ENCODE measurements at regions not wholly inside any gene's neighbourhood (a gene's known extent, or its start where the extent isn't known, plus 50 kb on each side); places are given as distances from the start of the nearest gene placed in this dataset.
"Not testable (repeated sequence)": the region's sequence is repeated elsewhere in the genome, so short reads cannot be mapped to it uniquely, and the experiment has no call there.

- DNase-seq, result no peak
Measured at GRCh38 chr1:148385371-148386030, 97.6 kb downstream of the PPIAL4G start.

DNA sequence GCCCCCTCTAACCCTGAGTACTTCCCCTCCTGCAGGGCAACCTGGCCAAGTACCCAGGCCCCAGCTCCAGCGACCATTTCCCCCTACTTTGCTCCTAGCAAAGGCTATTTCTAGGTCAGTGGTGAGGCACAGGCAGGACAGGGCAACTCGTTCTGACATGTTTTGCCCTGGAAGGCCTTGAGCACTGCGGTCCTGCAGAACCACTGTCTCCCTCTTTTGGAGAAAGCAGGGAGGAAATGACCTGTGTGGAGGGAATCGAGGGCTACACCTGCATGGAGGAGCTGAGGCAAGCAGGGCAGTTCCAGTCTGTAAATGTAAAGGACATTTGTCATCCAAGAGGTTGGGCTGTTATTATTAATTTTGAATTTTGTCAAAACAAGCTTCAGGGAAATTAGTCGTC is 99.1 kb downstream of the PPIAL4G start:
- DNase-seq, result no peak

DNA sequence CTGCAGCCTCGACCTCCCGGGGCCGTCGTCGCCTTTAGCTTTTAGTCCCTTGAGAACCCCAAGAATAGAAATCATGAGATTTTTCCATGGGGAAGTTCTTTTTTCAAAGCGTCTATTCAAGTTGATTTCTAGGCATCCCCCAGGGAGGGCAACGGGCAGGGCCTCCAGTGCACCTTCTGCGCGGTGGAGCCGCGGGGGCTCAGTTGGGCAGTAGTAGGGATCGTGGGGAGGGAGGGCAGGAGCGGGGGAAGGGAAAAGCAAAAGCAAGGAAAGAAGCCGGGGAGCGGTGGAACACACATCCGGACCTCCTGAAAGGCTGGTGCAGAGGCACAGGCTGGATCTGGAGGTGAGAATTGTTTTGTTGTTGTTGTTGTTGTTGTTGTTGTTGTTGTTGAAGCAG is 103.4 kb downstream of the PPIAL4G start:
- DNase-seq, result no peak

DNA sequence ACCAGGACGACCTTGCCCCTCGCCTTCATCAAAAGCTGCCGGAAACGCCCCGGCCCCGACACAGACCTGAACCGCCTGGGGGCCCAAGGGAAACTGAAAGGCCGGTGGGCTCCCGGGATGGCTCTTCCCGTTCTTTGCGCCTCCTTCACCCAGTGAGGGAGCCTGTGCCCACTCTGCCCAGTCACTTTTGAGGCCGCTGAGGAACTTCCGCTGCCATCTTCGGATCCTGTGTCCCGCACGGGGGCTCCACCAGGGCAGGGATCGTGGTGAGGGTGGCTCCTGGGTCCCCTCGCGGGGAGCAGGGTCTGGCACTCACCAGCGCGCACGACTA is 104.0 kb downstream of the PPIAL4G start:
- no peak for DNase-seq

- DNase-seq, result not testable (repeated sequence)
Measured at GRCh38 chr1:148377992-148378391, 105.1 kb downstream of the PPIAL4G start.

GRCh38 chr1:148377045-148377444 is 106.1 kb downstream of the PPIAL4G start:
- DNase-seq, result not testable (repeated sequence)

GRCh38 chr1:148374101-148374500 is 109.0 kb downstream of the PPIAL4G start:
- no peak for DNase-seq

DNA sequence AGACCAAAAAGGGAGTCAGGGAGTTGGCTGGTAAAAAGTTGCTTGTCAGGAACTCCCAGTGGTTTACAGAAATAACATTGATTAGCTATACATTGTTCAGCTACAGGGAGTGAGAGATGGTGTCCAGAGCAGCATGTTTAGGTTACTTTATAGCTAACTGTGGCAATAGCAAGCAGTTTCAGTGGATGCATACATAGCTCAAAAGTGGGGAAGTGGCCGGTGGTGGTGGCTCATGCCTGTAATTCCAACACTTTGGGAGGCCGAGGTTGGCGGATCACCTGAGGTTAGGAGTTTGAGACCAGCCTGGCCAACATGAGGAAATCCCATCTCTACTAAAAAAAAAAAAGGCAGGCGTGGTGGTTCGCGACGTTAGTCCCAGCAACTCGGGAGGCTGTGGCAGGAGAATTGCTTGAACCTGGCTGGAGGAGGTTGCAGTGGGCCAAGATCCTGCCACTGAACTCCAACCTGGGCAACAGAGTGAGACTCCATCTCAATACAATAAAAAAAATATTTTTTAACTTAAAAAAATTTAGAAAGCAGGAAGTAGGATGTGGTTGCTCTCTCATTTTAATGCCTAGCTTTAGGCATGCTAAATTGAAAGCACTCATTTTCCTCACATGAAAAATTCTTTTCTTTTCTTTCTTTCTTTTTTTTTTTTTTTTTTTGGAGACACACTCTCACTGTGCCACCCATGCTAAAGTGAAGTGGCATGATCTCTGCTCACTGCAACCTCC is 109.7 kb downstream of the PPIAL4G start:
- no peak for DNase-seq

GRCh38 chr1:148372731-148373130 is 110.4 kb downstream of the PPIAL4G start:
- DNase-seq, result peak; percentile 60

- DNase-seq, result not testable (repeated sequence)
Measured at GRCh38 chr1:148372051-148372726, 110.9 kb downstream of the PPIAL4G start.

DNA sequence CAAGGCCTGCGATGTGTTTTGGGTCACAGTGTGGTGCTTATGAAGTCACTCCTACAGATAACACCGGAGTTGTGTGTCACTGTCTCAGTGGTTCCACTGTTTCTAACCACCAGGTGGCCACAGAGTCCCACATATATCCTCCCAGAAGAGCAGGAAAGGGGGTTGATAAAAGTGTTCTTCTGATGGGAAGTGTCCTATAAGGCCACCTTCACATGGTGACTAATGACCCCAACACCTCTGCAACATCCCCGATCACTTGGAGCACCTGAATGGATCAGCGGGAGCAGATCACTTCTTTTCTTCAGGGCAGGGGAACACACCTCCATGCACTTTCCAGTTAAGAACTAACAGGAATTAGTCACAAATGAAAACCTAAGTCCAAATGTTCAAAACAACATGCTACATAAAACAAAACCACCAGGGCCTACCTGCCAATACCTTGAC is 111.5 kb downstream of the PPIAL4G start:
- DNase-seq, result peak; percentile 81

DNA sequence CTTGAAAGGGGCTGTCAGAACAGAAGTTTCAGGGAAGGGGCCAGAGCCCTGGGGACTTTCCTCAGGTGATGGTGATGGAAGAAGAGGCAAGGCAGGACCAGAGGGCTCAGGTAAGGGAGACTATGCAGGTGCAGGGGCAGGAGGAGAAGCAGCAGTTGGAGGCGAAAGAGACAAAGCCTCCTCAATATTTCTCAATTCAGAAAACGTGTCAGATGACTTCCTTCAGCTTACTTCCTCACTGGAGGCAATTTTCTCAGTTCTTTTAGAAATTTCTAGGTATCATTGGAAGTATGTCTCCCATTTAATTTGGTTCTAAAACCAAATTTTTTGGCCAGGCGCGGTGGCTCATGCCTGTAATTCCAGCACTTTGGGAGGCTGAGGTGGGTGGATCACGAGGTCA is 112.4 kb downstream of the PPIAL4G start:
- DNase-seq, result not testable (repeated sequence)

- no peak for DNase-seq
Measured at GRCh38 chr1:148367596-148367995, 115.5 kb downstream of the PPIAL4G start.

DNA sequence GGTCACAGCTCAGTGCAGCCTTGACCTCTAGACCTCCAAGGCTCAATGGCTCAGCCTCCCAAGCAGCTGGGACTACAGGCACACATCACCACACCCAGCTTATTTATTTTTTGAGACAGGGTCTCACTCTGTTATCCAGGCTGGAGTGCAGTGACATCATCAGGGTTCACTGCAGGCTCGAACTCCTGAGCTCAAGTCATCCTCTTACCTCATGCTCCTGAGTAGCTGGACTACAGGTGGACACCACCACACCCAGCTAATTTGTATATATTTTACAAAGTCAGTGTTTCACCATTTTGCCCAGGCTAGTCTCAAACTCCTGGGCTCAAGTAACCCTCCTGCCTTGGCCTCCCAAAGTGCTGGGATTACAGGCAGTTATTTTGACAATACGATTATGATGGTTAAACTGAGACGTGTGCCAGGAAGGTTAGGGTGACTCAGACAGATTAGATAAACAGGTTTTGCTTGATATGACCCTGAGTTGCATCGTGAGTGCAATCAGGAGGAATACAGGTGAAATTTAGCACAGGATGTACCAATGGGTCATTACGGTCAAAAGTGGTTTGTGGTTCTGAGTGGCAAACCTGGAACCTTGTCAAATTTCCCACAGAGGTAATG is 116.9 kb downstream of the PPIAL4G start:
- peak; percentile 26 for DNase-seq

DNA sequence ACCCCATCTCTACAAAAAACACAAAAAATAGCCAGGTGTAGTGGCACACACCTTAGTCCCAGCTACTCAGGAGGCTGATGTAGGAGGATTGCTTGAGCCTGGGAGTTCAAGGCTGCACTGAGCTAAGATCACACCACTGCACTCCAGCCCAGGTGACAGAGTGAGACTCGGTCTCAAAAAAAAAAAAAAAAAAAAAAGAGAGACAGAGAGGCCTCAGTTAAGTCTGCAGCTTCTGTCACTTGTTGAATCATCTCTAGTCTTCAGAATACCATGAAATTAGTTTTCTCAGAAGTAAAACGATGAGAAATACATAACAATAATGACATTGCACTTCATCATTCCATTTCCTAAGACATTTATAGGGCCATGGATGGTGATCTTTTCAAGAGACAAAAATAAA is 118.0 kb downstream of the PPIAL4G start:
- DNase-seq, result not testable (repeated sequence)

DNA sequence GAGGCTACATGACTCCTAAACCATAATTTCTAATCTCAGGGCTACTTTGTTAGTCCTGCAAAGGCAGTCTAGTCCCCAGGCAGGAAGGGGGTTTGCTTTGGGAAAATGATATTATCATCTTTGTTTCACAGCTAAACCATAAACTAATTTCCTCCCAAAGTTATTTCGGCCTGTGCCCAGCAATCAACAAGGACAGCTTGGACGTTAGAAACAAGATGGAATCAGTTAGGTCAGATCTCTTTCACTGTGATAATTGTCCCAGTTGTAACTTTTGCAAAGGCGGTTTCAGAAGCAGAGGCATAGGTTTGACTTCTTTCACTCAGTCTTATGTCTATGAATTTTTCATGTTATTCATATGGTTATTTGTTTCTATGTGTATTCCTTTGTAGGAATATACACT is 119.1 kb downstream of the PPIAL4G start:
- not testable (repeated sequence) for DNase-seq

DNA sequence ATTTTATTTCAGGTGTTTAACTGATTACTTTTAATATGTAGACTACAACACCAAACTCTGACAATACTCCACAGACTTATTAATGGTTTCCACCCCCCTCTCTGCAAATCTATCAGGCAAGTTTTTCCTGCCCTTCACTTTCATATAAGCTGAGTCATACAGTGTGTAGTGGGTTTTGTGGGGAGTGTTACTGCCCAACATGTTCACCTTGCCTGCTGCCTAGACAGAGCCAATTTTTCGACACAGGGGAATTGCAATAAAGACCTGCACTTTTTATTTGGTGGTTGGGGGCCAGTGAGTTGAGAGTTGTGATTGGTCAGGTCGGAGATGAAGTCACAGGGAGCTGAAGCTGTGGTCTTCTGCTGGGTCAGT is 119.7 kb downstream of the PPIAL4G start:
- DNase-seq, result peak; percentile 67

DNA sequence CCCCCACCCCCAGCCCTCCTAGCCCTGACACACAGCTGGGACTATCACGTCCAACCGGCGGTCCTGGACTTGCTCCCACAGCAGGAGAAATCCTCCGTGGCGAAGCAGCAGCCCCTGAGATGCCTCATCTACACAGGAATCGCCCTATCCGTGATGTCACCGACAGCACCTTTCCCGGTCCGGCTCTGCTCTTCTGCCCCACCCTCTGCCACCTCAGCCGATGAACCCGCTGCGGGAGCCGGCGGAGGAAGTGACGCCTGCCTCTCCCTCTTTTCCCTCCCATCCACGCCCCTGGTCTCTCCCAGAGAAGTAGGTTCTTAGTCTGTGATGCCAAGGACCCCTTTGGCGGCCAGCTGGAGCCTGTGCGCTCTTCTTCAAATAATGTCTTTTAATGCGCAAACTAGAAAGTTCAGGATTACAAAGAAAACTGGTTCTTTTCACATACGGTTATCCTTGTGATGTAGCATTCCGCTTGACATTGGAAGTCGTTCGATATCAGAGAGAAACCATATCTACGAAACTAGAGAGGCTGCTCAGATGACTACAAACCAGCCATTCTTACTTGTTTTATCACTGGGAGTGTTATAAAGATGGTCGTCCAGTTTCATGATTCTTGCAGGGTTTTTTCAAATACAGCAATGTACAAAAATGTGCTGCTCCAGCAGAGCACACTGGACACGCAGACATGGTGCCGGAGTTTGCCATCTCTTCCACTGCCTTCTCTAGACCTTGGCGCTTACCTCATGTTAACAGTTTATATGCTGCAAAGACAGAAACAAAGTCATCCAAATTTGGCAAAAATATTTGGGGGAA is 120.3 kb downstream of the PPIAL4G start:
- DNase-seq, result peak; percentile 45

GRCh38 chr1:148362216-148362611 is 120.9 kb downstream of the PPIAL4G start:
- DNase-seq, result peak; percentile 35

DNA sequence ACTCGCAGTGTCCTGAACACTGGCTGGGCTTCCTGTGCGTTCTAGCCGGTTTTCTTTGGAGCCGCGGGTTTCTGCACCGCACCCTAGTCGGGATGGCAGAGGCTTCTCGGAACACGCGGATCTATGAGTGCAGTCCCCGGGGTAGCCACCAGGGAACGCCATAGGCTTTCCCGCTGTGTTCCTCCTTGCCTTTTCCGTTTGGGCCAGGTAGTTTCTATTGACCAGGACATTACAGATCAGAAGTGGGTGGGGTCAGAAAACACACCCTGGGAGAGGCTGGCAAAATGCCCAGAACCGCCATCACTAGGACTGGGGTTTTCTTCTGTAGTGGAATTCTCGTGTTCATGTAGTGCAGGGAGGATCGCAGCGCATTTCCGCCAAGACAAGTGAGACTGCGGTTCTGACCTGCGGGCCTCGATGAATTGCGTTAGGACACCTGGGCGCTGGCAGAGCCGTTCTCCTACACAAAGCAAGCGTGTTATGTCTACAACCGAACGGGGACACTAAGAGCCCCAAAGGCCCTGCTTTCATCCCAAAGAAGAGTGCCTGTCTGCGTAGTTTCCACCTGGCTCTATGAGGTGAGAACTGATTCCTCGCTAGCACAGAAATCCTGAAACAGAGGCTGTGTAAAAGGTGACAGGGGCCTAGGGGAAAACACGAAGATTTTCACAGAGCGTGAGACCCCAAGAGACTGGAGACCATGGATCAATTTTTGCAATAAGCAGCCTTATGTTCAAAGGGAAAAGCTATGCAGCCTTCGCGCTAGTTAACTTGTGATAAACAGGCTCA is 121.5 kb downstream of the PPIAL4G start:
- DNase-seq, result peak; percentile 29

GRCh38 chr1:148357037-148357436 is 126.1 kb downstream of the PPIAL4G start:
- DNase-seq, result no peak

DNA sequence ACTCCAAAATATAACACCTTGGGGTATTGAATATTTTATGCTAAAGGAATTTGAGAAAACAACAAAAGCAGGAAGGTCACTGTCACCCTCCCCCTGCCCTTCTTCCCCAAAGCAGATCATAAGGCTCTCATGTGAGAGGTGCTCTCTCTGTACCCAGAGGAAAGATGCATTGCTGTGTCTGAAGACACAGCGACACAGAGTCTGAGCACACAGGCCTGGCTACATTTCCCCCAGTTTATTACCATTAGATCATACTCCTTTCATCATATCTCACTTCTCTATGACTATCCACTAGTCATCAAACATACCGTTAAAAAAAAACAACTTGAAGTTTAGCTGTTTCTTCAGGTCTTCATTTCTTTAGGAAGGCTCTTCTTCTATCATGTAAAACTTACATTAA is 127.1 kb downstream of the PPIAL4G start:
- DNase-seq, result no peak
